HG02798 (cell line): ENCODE measurements at regions not wholly inside any gene's neighbourhood (a gene's known extent, or its start where the extent isn't known, plus 50 kb on each side); places are given as distances from the start of the nearest gene placed in this dataset.
A peak's percentile ranks its signal among the peaks of the same experiment; 100 is the strongest.

Source experiments
- ATAC-seq: cut with Tn5 transposase; IDR thresholded peaks from one replicate; pipeline ENCODE4 v1.9.1; 2021; ENCODE audit warnings: mild to moderate bottlenecking; ENCODE audit not compliant: unreplicated experiment, poor library complexity

DNA sequence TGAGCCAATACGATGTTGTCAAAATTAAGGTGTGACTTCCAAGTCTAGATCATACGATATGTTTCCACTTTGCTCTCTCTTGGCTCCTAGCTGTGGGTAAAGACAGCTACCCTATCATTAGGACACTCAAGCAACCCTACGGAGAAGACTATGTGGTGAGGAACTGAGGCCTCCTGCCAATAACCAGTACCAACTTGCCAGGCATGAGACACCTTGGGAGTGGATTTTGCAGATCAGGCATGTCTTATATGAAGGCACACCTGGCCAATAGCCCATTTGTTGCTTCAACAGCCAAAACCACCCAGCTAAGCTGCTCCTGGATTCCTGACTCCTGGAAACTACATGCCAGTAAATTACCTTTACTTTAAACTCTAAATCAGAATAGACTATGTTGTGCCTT lies 863.4 kb downstream of the DHX35 start:
- no peak for ATAC-seq

DNA sequence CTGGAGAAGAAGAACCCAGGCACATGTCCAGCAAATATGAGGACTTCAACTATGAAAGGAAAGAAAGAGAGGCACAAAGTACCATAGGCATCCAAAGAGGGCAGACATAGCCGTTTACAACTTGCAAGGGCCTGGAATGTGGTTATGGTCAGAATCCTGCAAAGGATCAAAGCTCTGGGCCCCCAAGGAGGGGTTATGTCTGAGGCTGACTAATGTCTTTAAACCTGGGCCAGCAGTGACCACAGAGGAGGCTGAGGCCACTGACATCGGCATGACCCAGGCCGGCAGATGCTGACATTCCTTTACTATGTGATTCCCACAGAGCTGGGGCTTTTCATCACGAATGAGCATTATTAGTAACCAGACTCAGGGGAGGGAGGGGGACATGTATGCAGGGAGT lies 861.1 kb downstream of the DHX35 start:
- ATAC-seq, result no peak

DNA sequence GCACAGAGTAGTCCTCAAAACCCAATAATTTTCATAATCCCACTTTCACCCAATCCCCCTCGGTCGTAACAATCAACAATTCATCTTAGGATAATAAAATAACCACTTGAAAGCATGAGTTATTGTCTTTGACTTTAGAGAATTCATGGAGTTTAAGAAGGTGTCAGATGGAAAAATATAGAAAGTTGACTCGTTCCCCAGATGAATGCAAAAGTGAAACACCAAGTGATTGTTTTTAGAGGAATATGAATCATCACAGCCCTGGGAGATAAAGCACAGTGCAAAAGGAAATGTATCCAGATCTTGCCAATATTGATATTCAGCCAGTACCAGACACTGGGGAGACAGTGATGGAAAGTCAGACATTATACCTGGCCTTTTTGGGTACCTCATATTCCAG lies 860.5 kb downstream of the DHX35 start:
- ATAC-seq, result no peak

DNA sequence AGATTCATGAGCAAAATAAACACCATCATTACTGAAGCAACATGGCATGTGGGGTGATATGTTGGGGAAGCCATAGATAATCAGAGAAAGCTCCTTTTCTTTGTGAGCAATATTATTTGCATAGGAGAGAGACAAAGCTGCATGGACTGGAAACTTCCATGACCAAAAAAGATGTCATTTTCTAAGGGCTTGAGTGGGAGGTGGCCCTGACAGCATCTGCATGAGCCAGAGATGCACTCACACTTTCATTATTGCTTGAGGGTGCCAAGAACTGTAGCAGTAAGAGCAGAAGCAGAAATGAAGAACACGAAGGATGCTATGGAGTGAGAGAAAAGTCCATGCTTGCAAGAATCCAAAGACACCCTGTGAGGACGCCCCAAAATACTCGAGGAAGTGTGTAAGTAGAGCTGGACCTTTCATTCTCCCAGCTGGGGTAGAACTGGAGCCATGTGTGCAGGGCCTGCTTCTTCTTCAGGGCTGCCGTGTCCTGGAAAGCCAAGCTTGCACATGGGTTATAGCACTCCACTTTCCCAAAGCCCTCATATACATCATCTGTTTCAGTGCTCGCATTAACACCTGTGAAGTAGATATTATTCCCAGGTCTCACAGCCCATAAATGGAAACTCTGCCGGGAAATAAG lies 851.2 kb downstream of the DHX35 start:
- no peak for ATAC-seq

DNA sequence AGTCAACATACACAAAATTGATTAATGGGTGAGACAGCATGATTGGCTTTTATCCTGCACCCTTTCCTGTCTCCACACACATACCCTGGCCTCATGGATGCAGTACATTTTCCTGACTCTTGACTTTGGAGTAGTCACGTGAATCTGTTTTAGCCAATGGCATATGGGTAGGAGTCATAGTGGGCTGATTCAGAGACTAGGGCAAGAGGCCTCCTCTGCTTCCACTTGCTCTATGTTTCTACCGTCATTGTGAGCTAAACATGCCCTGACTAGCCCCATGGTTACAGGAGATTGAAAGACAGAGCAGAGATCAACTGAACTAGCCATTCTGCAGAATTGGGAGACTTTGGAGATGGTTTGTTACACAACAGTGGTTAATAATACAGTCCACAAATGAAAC lies 850.0 kb downstream of the DHX35 start:
- no peak for ATAC-seq

DNA sequence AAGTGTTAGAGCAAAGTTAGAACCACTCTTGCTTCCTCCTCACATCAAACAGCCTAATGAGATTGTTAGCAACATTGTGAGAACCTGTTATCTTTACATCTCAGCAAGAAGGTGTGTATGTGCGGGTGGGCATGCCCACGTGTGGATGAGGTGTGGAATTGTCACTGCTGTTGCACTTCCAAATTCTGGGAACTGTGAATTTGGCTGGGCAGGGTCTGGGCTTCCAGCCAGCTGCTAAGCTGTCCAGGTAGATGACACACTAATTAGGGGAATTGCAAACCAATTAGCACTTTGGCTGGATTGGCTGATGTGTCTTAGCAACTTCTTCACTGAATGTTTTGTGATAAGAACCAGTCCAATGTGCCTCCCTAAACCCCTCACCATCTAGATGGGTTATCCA lies 848.2 kb downstream of the DHX35 start:
- ATAC-seq, result no peak

DNA sequence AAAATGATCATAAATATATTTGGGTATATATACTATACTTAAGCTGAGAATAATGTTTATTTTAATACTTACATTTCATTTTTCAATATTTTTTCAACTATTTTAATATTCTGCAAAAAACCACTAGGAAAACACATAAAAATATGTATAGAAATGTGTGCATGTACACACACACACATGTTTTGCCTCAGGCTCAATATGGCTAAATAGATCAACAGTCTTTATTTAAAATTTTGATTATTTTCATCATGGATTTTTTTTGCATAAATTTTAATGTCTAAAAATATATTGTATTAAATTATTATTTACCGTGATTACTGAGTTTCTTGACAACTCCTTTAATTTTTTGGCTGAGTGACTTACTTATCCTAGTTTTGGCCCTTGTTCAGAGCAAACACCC lies 846.5 kb downstream of the DHX35 start:
- ATAC-seq, result no peak

DNA sequence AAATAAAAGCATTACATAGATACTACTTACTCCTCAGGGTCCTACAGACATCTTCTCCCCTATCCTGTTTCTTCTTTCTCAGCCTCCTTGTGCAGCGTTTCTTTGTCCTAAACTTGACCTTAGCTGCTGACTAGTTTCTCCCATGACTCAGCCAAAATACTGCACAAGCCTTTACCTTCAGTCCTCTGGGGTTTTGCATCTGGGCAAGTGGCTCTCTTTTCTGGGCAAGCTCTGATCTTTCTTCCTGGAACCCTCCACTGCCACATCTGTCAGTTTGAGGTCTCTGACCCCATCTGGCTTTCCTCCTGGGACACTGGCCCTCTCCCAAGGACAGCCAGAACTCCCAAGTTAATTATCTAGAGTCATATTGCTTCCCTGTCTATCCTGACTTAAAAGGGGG lies 838.4 kb downstream of the DHX35 start:
- peak; percentile 64 for ATAC-seq

DNA sequence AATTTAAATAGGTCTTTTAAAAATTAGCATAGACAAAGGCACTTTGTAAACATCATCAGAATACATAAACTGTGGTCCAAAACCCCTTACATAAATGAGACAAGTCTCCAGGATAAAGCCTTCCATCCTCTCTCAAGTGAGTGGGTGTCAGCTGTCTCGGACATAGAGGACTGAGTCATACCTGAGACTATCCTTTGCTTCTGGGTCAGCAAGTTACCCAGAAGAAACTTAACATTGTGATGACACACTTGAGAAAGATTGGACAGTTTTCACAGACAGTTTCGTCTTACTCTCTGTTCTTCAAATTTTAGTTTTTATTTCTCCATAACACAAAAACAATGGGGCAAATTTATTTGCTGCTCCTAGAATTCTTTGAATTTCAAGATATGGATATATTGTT lies 838.0 kb downstream of the DHX35 start:
- peak; percentile 87 for ATAC-seq

DNA sequence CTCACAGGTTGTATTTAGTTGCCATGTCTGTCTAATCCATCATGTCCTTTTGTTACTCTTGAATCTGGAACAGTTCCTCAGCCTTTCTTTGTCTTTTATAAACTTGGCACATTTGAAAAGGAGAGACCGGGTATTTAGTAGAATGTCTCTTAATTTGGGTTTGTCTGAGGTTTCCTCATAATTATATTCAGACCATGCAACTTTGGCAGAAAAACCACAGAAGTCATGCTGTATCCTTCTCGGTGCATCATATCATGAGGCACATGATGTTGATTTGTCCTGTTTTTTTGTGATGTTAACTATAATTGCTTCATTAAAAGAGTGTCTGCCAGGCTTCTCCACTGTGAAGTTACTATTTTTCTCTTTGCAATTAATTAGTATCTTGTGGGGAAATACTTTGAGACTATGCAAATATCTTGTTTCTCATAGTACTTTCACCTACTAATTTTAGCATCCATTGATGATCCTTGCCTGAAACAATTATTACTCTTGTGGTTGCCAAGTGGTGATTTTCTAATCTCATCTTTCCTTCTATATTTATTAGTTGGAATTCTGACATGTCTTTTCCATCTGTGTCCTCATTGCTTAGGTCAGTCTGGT lies 837.3 kb downstream of the DHX35 start:
- no peak for ATAC-seq

DNA sequence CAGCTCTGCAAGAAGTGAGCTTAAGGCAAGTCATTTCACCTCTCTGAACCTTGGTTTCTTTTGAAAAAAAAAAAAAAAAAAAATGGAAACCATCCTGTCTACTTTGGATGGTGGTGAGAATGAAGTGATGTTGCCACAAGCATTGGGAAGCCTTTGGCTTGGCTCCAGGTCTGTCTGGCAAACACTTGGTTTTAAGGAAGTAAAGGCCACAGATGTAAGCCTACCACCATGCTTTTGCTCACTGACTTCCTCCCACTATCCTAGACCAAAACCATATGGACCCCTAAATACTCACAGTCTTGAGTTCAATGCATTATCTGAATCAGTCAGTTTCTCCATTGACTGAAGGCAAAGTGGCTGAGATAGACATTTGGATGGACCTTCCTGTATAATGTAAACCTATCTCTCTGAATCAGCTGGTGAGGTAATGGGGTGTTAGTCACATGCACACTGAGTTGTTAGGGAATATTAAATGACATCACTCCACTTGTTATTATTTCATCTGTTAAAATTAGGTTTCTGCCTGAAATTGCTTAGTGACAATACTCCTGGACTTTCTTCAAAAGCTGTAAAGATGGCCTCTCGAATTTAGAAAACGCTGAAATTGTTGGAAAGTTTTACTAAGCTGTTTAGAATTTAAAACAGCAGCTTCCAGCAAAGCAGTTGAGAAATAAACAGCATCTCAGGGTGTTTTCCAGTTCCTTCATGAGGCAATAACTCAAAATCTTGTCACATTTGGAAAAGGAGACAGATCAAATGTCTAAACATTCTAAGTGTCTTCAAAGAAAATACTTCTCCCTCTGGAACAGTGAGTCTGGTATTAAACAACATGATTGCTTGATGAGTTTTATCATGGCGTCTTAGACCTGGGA lies 833.5 kb downstream of the DHX35 start:
- ATAC-seq, result no peak

DNA sequence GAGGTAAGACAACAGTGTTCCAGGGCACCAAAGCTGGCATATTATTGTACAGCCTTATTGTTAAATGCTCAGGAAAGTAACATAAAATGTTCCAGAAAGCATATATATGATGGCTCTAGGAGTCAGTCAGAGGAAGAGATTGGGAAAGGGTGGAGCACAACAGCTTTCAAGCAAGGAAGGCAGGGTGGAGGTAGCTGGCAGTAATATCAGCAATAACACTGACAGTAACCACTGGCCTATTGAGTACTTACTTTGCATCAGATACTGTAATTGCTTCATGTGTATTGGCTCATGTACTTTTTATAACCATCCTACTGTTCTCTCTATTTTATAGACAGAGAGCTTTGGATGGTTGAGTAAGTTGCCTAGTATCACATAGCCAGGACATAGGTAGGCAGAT lies 830.2 kb downstream of the DHX35 start:
- ATAC-seq, result no peak

DNA sequence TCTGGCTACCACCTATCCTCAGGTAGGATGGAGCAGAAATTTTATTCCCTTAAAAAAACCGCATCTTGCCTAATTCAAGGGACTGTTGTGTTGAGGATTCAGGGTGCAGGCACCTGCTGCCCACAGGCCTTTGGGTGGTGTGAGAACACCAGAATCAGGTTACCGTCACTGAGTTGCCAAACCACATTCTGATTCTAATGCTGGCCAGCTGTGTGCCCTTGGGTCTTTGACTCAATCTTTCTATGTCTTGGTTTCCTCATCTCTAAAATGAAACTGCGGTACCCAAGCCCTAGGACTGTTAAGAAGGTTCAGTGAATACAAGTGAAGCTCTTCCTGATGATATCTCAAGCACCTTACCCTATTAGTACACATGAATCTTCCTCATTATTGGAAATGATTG lies 827.3 kb downstream of the DHX35 start:
- ATAC-seq, result peak; percentile 35

DNA sequence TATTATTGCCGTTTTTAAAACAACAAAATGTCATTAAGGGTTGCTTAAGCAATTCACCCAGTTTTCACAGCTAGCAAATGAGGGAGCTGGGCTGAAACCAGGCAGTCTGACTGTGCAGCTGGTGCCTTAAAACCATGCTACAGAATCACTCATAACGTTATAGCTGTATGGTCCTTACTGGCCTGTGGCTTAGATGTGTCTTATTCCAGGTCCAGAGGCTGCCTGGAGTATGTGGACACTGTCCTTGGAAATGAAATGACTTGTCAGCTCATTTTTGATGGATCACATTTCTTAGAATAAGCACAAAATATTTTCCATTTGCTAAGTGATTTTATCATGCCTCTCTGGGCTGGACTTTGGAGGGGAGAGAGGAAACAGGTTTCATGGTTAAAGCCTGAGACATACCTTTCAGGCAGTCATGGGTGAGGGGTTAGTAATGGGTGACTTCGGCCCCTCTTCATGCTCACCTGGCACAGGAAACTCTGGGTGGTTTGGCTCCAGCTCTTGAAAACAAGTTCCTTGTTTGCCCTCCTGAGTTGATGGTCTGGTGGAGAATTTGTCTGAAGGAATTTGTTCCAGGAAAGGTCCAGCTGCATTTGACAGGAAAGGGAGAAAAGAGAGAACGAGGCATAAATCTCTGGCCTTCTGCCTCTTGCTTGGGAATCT lies 823.2 kb downstream of the DHX35 start:
- peak; percentile 45 for ATAC-seq

DNA sequence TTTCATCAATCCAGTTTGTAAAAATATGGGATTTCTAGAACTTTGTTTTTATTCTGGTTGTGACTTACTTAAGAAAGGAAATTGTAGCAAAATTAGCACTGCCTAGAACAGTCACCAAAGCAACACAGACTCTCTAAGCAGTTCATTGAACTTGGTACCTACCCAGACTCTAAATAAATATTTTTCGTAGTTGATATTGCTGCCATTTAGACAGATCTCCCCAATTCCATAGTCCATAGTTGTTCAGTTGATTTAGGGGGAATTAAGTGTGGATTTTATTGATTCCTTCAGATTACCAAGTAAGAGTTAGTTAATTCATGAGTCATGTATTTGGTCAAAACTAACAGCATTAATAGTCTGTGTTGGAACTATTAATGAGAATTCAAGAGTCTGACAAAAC lies 822.5 kb downstream of the DHX35 start:
- ATAC-seq, result no peak

DNA sequence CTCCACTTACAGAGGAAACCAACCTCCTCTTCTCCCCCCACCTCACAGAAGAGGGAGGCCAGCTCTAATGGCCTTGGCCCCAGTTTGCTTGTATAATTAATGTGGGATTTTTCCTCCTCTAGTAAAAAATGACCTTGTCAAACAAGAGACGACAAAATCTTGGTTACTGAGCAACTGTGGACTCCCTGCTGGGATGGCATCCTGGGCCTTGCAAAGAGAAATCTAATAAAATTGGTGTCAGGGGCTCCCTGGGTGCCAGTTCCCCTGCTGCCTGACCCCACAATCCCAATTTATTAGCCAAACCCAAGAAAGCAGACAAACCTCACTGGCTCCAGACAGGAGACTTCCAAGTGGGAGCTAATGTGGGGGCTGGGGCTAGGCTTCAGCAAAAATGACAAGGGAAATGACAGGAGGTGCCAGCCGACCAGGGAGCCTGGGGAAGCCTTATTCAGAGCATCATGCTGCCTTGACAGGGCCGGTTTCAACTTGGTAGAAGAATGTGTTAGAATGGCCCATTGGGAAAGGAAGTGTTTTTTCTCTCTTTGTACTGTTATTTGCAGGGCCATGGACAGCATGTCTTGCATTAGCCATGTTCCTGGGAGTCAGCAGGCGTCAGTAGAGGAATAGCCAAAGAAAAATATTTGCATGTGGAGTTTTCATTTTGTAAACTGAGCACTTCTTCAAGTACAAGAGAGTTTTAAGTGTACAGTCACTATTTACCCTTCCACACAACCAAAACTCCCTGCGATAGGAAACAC lies 816.9 kb downstream of the DHX35 start:
- ATAC-seq, result no peak

DNA sequence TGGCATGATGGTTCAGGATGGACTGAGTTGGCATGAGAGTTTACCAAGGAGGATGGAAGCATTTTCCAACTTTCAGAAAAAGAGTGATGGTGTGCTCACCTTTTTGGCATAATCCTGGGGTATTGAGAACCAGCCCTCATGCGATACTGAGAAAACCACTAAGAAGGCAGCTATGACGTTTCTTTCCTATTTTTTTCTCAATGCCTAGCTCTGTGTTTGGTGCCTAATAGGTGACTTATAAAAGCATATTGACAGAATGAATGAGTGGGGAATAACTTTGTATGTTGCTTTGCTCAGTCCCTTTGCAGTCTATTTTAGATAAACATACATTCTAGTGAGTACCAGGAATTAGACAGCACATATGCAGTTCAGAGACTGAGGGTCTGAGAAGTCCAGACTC lies 816.3 kb downstream of the DHX35 start:
- ATAC-seq, result no peak

DNA sequence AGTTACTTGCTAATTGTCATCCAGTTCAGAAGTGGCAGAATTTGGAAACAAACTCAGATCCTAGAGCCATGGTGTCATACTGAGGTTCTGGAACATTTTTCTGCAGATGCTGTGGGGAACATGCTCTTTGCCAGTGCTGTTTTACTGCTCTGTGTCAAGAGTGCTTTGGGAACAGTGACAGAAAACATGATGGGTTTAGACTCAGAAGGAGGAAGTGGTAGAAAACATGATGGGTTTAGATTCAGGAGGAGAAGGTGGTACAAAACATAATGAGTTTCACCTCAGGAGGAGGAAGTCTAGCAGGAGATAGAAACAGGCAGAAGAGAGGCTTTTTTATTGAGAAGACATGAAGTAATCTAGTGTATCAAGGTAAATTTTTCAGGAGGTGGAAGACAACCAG lies 815.5 kb downstream of the DHX35 start:
- ATAC-seq, result no peak

DNA sequence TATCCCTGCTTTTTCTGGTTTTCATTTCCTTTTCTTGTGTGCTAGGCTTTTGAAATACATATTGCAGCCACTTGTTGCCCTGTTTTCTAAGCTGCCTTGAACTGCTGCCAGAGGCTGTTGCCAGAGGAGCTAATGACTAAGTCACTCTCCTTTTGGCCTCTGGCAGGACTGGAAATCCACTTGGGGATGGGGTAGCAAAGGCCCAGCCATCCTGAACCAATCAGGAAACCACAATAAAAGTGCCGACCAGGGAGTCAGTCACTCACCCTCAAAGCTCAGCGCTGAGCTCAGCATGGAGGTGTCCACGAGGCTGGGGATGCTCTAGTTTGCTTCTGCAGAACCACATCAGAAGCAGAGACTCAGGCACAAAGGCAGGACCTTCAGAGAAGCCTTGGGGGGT lies 813.0 kb downstream of the DHX35 start:
- ATAC-seq, result no peak

DNA sequence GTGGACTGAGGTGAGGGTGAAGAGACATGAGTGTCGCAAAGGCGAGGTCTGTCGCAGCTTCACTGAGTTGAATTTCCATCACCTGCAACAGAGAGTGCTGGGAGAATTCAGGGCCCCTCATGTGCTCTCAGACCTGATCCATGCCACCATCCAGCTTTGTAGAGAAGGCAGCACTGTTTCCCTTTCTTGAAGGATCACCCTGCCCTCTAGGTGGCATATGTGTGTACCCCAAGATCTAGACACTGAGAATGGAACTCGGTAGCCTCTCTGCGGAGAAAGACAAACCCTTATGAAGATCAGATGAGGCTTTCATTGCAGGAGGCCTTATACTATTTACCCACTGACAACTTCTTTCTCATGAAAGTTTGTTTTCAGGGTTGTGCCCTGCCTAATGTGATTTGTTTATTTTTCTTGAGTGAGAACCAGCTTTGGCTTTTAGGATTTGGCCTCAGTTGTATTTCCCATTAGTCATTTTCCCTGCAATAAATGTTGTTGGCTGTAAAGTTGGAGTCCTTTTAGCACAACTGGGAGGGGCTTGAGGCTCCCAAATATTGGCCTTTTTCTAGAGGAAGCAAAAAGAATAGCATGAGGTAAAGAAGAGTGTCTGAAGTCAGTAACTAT lies 811.3 kb downstream of the DHX35 start:
- ATAC-seq, result no peak
